ENCODE measurements at regions not wholly inside any gene's neighbourhood (a gene's known extent, or its start where the extent isn't known, plus 50 kb on each side); places are given as distances from the start of the nearest gene placed in this dataset.

GRCh38 chr13:109642358-109642757, 144.0 kb downstream of the IRS2 start:
- DNase-seq: no peak

GRCh38 chr13:109636736-109637135, 149.6 kb downstream of the IRS2 start:
- no peak for DNase-seq

- no peak for DNase-seq
These were observed 155.3 kb downstream of the IRS2 start for GRCh38 chr13:109631069-109631468.

GRCh38 chr13:109630271-109630670, 156.1 kb downstream of the IRS2 start:
- DNase-seq: no peak

- DNase-seq: no peak
These were observed 156.6 kb downstream of the IRS2 start for GRCh38 chr13:109629737-109630136.

GRCh38 chr13:109628251-109628699, 158.1 kb downstream of the IRS2 start:
- no peak for DNase-seq

GRCh38 chr13:109627649-109628048, 158.7 kb downstream of the IRS2 start:
- no peak for DNase-seq

- DNase-seq: no peak
These were observed 159.8 kb downstream of the IRS2 start for GRCh38 chr13:109626386-109627171.

GRCh38 chr13:109625156-109625555, 161.2 kb downstream of the IRS2 start:
- DNase-seq: no peak

GRCh38 chr13:109622006-109622405, 164.4 kb downstream of the IRS2 start:
- no peak for DNase-seq

- no peak for DNase-seq
These were observed 170.5 kb downstream of the IRS2 start for GRCh38 chr13:109615721-109616420.

GRCh38 chr13:109611912-109612691, 174.3 kb downstream of the IRS2 start:
- DNase-seq: no peak

GRCh38 chr13:109610517-109610916, 175.9 kb downstream of the IRS2 start:
- no peak for DNase-seq

GRCh38 chr13:109608503-109608902, 177.9 kb downstream of the IRS2 start:
- no peak for DNase-seq

- no peak for DNase-seq
These were observed 178.3 kb downstream of the IRS2 start for GRCh38 chr13:109608059-109608458.

- no peak for DNase-seq
These were observed 179.9 kb downstream of the IRS2 start for GRCh38 chr13:109606520-109606919.

- DNase-seq: no peak
These were observed 180.5 kb downstream of the IRS2 start for GRCh38 chr13:109605846-109606245.

GRCh38 chr13:109604894-109605293, 181.5 kb downstream of the IRS2 start:
- DNase-seq: no peak

- no peak for DNase-seq
These were observed 184.0 kb downstream of the IRS2 start for GRCh38 chr13:109602356-109602755.

GRCh38 chr13:109599901-109600657, 186.3 kb downstream of the IRS2 start:
- DNase-seq: no peak

GRCh38 chr13:109595471-109595870, 190.9 kb downstream of the IRS2 start:
- DNase-seq: no peak

GRCh38 chr13:109593230-109593629, 193.2 kb downstream of the IRS2 start:
- DNase-seq: no peak

- no peak for DNase-seq
These were observed 193.6 kb downstream of the IRS2 start for GRCh38 chr13:109592770-109593169.

Data from NCI-H748 treated with DMSO at 0.1 percent for 48 hours (cell line).